ENCODE measurements at regions not wholly inside any gene's neighbourhood (a gene's known extent, or its start where the extent isn't known, plus 50 kb on each side); places are given as distances from the start of the nearest gene placed in this dataset.

GRCh38 chr12:97907504-97907903 lies 444.9 kb downstream of the RMST start:
- no peaks in the 10 kb centered on the region for H3K9me3 ChIP-seq (ENCODE audit: insufficient read depth, low read length)
- H3K79me2 ChIP-seq (ENCODE audit: insufficient read depth, low read length) = no peaks in the 10 kb centered on the region
- no peak overlapping the region for H3K4me3 ChIP-seq (ENCODE audit: insufficient read depth, low read length, poor library complexity, severe bottlenecking)
- H3K36me3 ChIP-seq (ENCODE audit: low read length) = no peaks in the 10 kb centered on the region
- H3K9ac ChIP-seq (ENCODE audit: low read length) = no peak overlapping the region
- H4K20me1 ChIP-seq (ENCODE audit: low read depth, low read length) = no peaks in the 10 kb centered on the region
- H3K27ac ChIP-seq (ENCODE audit: low read depth, low read length) = no peak overlapping the region
- no peak overlapping the region for H3K4me2 ChIP-seq (ENCODE audit: low read depth, low read length, poor library complexity, severe bottlenecking)
- H3K27me3 ChIP-seq (ENCODE audit: low read length) = no peaks in the 10 kb centered on the region
- no peaks in the 10 kb centered on the region for H3F3A ChIP-seq (ENCODE audit: insufficient read depth)
- no peaks in the 10 kb centered on the region for H3K9me2 ChIP-seq (replicated peaks; ENCODE audit: insufficient read depth, low read length)
- no peak overlapping the region for H2AFZ ChIP-seq (ENCODE audit: low read depth, low read length, severe bottlenecking)
- TF ChIP-seq EZH2phosphoT487 (conservative IDR thresholded peaks at IDR 0.05; ENCODE audit: low read length) = no peak
- TF ChIP-seq CTCF (IDR thresholded peaks at IDR 0.05; ENCODE audit: insufficient read depth, low read length, poor library complexity, severe bottlenecking) = no peak

GRCh38 chr12:97910559-97910958 lies 448.0 kb downstream of the RMST start:
- Histone ChIP-seq H3K9ac (ENCODE audit: low read length) (no peak overlapping the region), H3K27ac (ENCODE audit: low read depth, low read length) (no peak overlapping the region), H3K4me3 (ENCODE audit: insufficient read depth, low read length, poor library complexity, severe bottlenecking) (no peak overlapping the region), H2AFZ (ENCODE audit: low read depth, low read length, severe bottlenecking) (no peak overlapping the region), H4K20me1 (ENCODE audit: low read depth, low read length) (no peaks in the 10 kb centered on the region), H3K4me2 (ENCODE audit: low read depth, low read length, poor library complexity, severe bottlenecking) (no peak overlapping the region), H3K27me3 (ENCODE audit: low read length) (no peaks in the 10 kb centered on the region), H3K9me3 (ENCODE audit: insufficient read depth, low read length) (no peaks in the 10 kb centered on the region), H3F3A (ENCODE audit: insufficient read depth) (no peaks in the 10 kb centered on the region), H3K9me2 (replicated peaks; ENCODE audit: insufficient read depth, low read length) (no peaks in the 10 kb centered on the region), H3K36me3 (ENCODE audit: low read length) (no peaks in the 10 kb centered on the region), H3K79me2 (ENCODE audit: insufficient read depth, low read length) (no peaks in the 10 kb centered on the region)
- no peak for TF ChIP-seq CTCF (IDR thresholded peaks at IDR 0.05; ENCODE audit: insufficient read depth, low read length, poor library complexity, severe bottlenecking)
- no peak for TF ChIP-seq EZH2phosphoT487 (conservative IDR thresholded peaks at IDR 0.05; ENCODE audit: low read length)

- H3K9me2 ChIP-seq (replicated peaks; ENCODE audit: insufficient read depth, low read length) = no peaks in the 10 kb centered on the region
- no peak overlapping the region for H3K9ac ChIP-seq (ENCODE audit: low read length)
These were observed 450.3 kb downstream of the RMST start for GRCh38 chr12:97912943-97913342.

More at GRCh38 chr12:97912943-97913342, 450.3 kb downstream of the RMST start:
- H4K20me1 ChIP-seq (ENCODE audit: low read depth, low read length) = no peaks in the 10 kb centered on the region
- no peak overlapping the region for H3K27ac ChIP-seq (ENCODE audit: low read depth, low read length)
- H3K36me3 ChIP-seq (ENCODE audit: low read length) = no peaks in the 10 kb centered on the region
- no peaks in the 10 kb centered on the region for H3K9me3 ChIP-seq (ENCODE audit: insufficient read depth, low read length)
- no peak overlapping the region for H3K4me2 ChIP-seq (ENCODE audit: low read depth, low read length, poor library complexity, severe bottlenecking)
- TF ChIP-seq CTCF (IDR thresholded peaks at IDR 0.05; ENCODE audit: insufficient read depth, low read length, poor library complexity, severe bottlenecking) (no peak), EZH2phosphoT487 (conservative IDR thresholded peaks at IDR 0.05; ENCODE audit: low read length) (no peak)
- no peaks in the 10 kb centered on the region for H3K79me2 ChIP-seq (ENCODE audit: insufficient read depth, low read length)
- no peak overlapping the region for H2AFZ ChIP-seq (ENCODE audit: low read depth, low read length, severe bottlenecking)
- no peak overlapping the region for H3K4me3 ChIP-seq (ENCODE audit: insufficient read depth, low read length, poor library complexity, severe bottlenecking)
- H3F3A ChIP-seq (ENCODE audit: insufficient read depth) = no peaks in the 10 kb centered on the region
- H3K27me3 ChIP-seq (ENCODE audit: low read length) = no peaks in the 10 kb centered on the region
